Adrenal gland (tissue), 5 donors: ENCODE measurements at regions not wholly inside any gene's neighbourhood (a gene's known extent, or its start where the extent isn't known, plus 50 kb on each side); places are given as distances from the start of the nearest gene placed in this dataset.

Source experiments
- CTCF ChIP-seq, 6 experiments: fragments of 450-650 bp in 4 of 6; fragments of 200-600 bp in 2 of 6; sonication (generic) in 1 of 6; IDR thresholded peaks; 1 replicate in 5 of 6; 2 replicates in 1 of 6; pipeline versions ENCODE4 v1.5.1 to v1.8.0; 2016 to 2021; ENCODE audit warnings: antibody characterized with exemption in 6 of 6, mild to moderate bottlenecking in 2 of 6, moderate library complexity in 1 of 6
- POLR2A ChIP-seq, 2 donors: fragments of 450-650 bp; IDR thresholded peaks; one replicate each; pipeline ENCODE4 v1.6.1; 2017; ENCODE audit warnings: antibody characterized with exemption in 2 of 2, mild to moderate bottlenecking in 2 of 2, moderate library complexity in 1 of 2
- donor health status: DM: no; HTN: no; CAD: no.

- TF ChIP-seq CTCF (IDR thresholded peaks at IDR 0.05) (no peak), POLR2A (IDR thresholded peaks at IDR 0.05) (no peak)
Observed at GRCh38 chr11:104791896-104792295, 106.4 kb downstream of the CASP12 start.
